ENCODE measurements at regions not wholly inside any gene's neighbourhood (a gene's known extent, or its start where the extent isn't known, plus 50 kb on each side); places are given as distances from the start of the nearest gene placed in this dataset.

- TF ChIP-seq CTCF (IDR thresholded peaks at IDR 0.05) (no peak), POLR2A (IDR thresholded peaks at IDR 0.05) (no peak)
Measured at GRCh38 chr4:112857461-112857860, 192.0 kb upstream of the ANK2 start.

Measured in adrenal gland (tissue), 5 donors.